ENCODE measurements at regions not wholly inside any gene's neighbourhood (a gene's known extent, or its start where the extent isn't known, plus 50 kb on each side); places are given as distances from the start of the nearest gene placed in this dataset.
A peak's percentile ranks its signal among the peaks of the same experiment; 100 is the strongest.

DNA sequence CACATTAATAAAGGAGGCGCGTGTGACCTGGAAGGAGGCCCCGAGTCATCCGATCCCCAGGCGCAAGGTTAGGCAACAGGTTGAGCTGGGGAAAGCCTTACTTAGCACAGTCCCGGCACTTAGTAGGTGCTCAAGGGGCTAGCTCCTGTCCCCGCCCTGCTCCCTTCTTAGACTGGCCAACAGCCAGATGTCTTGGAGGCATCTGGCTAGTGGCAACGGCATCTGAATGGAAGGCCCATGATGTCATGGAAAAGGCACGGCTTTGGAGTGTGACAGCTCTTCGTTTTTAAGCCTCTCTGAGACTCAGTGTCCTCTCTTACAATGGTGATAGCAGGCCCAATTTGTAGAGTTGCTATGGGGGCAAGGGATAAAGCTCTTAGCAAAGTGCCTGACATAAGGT lies 258.3 kb downstream of the CYRIA start:
- no peaks in the 10 kb centered on the region for H3K27me3 Mint-ChIP-seq
- DNase-seq (ENCODE audit: extremely low spot score, unreplicated experiment), result no peak
- TF ChIP-seq, protein P1, sequence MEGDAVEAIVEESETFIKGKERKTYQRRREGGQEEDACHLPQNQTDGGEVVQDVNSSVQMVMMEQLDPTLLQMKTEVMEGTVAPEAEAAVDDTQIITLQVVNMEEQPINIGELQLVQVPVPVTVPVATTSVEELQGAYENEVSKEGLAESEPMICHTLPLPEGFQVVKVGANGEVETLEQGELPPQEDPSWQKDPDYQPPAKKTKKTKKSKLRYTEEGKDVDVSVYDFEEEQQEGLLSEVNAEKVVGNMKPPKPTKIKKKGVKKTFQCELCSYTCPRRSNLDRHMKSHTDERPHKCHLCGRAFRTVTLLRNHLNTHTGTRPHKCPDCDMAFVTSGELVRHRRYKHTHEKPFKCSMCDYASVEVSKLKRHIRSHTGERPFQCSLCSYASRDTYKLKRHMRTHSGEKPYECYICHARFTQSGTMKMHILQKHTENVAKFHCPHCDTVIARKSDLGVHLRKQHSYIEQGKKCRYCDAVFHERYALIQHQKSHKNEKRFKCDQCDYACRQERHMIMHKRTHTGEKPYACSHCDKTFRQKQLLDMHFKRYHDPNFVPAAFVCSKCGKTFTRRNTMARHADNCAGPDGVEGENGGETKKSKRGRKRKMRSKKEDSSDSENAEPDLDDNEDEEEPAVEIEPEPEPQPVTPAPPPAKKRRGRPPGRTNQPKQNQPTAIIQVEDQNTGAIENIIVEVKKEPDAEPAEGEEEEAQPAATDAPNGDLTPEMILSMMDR (conservative IDR thresholded peaks at IDR 0.05), result no peak
- H3K4me1 Mint-ChIP-seq (ENCODE audit: unreplicated experiment), result peaks cover 52% of the 10 kb centered on the region
- no peak overlapping the region for H3K27ac Mint-ChIP-seq
- H3K9me3 Mint-ChIP-seq, result peaks cover 15% of the 10 kb centered on the region
- no peak overlapping the region for H3K4me3 Mint-ChIP-seq
- no peaks in the 10 kb centered on the region for H3K36me3 Mint-ChIP-seq

DNA sequence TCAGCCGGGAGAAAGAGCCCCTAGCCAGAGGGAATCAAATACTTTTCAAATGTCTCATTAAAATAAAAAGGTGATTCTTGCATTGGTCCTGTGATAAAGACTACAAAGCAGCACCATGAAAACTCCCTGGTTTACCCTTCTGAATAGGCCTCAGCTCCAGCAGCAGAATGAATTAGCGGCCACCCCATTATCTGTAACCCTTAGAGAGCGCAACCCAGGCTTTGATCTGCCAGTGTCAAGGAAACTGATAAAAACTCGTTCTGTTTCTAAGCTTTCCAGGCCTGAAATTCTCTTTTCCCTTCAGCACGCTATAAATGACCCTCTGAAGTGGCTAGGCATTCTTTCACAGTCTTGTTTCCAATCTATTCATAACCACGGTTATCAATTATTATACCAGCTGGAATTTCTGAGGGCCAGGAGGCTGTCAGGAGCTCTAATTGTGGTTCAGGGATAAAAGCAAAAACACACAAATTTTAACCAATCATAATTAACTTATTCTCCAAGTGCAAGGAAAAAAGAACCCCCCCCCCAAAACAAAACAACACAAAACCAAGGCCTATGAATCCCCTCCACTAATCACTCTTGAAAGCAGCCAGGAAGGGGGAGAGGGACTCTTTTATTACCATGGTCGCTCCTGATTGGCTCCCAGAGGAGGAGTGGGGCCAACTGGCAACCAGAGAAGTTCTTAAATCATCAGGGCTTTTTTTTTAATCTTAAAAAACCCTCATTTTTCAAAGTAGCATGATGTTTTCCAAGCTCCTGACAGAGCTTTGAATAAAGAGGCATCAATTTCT lies 258.9 kb downstream of the CYRIA start:
- H3K27ac Mint-ChIP-seq, result peak overlapping the region; percentile 38
- no peak for DNase-seq (ENCODE audit: extremely low spot score, unreplicated experiment)
- no peaks in the 10 kb centered on the region for H3K27me3 Mint-ChIP-seq
- no peak overlapping the region for H3K4me3 Mint-ChIP-seq
- peaks cover 52% of the 10 kb centered on the region for H3K4me1 Mint-ChIP-seq (ENCODE audit: unreplicated experiment)
- peaks cover 12% of the 10 kb centered on the region for H3K9me3 Mint-ChIP-seq
- H3K36me3 Mint-ChIP-seq, result no peaks in the 10 kb centered on the region
- TF ChIP-seq, protein P1 (conservative IDR thresholded peaks at IDR 0.05), result no peak

DNA sequence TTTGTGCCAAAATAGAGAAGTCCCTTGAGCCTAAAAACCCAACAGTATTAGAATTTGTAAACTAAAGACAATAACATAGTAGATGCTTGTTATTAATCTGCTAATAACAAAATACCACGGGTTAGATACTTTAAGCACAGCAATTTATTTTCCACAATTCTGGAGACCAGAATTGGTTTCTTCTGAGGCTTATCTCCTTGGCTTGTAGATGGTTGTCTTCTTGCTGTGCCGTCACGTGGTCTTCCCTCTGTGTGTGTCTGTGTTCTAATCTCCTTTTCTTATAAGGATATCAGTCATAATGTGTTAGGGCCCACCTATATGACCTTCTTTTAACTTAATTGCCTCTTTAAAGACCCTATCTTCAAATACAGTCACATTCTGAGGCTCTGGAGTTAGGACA lies 260.1 kb downstream of the CYRIA start:
- peaks cover 6% of the 10 kb centered on the region for H3K9me3 Mint-ChIP-seq
- no peaks in the 10 kb centered on the region for H3K27me3 Mint-ChIP-seq
- H3K36me3 Mint-ChIP-seq, result no peaks in the 10 kb centered on the region
- DNase-seq (ENCODE audit: extremely low spot score, unreplicated experiment), result no peak
- no peak overlapping the region for H3K4me3 Mint-ChIP-seq
- no peak overlapping the region for H3K27ac Mint-ChIP-seq
- H3K4me1 Mint-ChIP-seq (ENCODE audit: unreplicated experiment), result peaks cover 53% of the 10 kb centered on the region
- TF ChIP-seq, protein P1 (conservative IDR thresholded peaks at IDR 0.05), result no peak

DNA sequence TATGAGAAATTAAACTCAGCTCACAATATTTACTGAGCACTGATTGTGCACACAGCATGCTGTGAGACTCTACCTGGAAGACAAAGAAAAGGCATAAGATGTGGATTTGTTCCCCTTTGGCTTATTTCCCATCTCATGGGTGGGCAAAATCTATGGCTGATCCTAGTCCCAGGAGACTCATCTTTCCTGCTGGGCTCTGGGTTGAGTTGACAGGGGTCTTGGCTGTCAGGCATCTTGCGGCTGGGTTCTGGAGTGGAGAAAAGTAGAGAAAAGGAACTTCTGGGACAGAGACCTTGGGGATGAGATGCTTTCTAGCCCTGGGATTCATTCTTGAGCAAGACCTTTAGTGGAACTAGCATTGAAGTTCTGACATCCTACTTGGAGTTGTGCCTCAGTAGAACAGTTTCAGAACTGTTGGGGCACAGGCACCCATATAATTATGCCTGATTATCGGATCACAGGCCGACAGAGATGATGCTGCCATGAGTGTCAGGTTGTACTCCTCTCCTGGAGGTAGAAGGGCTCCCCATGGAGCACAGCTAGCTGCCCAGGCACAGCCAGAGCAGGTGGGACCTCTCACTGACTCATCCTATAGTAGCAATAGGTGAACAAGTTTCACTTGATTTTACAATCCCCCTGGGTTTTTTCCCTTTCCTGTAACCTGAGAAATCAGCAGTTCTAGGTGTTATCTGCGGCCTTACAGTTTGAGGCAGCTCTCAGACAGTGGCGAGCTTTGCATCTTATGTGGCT lies 260.9 kb downstream of the CYRIA start:
- Mint-ChIP-seq H3K27ac (no peak overlapping the region), H3K9me3 (peaks cover 1% of the 10 kb centered on the region), H3K4me3 (no peak overlapping the region), H3K4me1 (ENCODE audit: unreplicated experiment) (peaks cover 55% of the 10 kb centered on the region), H3K27me3 (no peaks in the 10 kb centered on the region), H3K36me3 (no peaks in the 10 kb centered on the region)
- no peak for DNase-seq (ENCODE audit: extremely low spot score, unreplicated experiment)
- TF ChIP-seq, protein P1 (conservative IDR thresholded peaks at IDR 0.05), result no peak

DNA sequence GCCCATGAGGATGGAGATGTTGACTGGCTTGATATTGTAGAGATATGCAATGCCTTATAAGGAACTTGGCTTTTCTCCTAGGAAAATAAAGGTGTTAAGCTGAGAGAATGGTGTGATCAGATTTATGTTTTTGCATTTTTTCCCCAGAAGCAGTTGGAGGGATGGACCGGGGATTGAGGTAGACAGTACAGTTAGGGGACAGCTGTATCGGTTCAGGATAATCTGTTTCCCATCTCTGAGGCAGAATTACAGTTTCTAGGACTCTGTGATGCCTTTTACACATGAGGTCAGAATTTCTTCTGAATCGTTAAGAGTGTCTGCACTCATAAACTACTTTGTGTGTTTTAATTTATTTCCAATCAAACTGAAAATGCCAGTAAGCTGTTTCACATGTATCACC lies 261.5 kb downstream of the CYRIA start:
- Mint-ChIP-seq H3K4me3 (no peak overlapping the region), H3K4me1 (ENCODE audit: unreplicated experiment) (peaks cover 54% of the 10 kb centered on the region), H3K27ac (no peak overlapping the region), H3K36me3 (no peaks in the 10 kb centered on the region), H3K27me3 (no peaks in the 10 kb centered on the region), H3K9me3 (no peaks in the 10 kb centered on the region)
- TF ChIP-seq, protein P1 (conservative IDR thresholded peaks at IDR 0.05), result no peak
- no peak for DNase-seq (ENCODE audit: extremely low spot score, unreplicated experiment)

All from type B pancreatic cell (in vitro differentiated cells).